Activated CD4-positive, alpha-beta T cell treated with anti-CD3 and anti-CD28 coated beads, Interleukin-2, Interleukin-4, amounts not matched to agents 100 ng/mL and 50 ng/mL, durations not matched to agents 16 hours and 8 hours (primary cell): ENCODE measurements at regions not wholly inside any gene's neighbourhood (a gene's known extent, or its start where the extent isn't known, plus 50 kb on each side); places are given as distances from the start of the nearest gene placed in this dataset.

Experiments used
- DNase-seq: peaks from one replicate; pipeline ENCODE4 v3.0.0-alpha.2; 2020; ENCODE audit warnings: low spot score

DNA sequence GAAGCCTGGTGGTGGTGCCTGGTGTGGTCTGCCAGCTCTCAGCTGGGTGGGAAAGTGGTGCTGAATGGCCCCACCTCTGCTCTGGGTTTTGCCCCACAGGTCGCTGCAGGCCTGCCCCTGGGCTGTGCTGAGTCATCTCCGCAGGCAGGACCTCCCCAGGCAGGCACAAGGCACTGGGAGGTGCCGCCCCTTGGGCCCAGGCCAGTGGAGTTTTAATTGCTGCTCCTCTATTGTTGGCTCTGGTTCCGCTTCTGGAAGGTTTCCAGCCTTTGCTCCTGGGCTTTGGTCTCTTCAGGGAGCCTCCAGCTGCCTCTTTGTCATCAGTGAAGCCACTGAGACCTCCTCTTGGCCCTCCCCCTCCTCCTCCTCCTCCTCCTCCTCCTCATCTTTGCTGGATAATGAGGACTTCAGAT is 180.3 kb upstream of the GRB10 start:
- no peak for DNase-seq

DNA sequence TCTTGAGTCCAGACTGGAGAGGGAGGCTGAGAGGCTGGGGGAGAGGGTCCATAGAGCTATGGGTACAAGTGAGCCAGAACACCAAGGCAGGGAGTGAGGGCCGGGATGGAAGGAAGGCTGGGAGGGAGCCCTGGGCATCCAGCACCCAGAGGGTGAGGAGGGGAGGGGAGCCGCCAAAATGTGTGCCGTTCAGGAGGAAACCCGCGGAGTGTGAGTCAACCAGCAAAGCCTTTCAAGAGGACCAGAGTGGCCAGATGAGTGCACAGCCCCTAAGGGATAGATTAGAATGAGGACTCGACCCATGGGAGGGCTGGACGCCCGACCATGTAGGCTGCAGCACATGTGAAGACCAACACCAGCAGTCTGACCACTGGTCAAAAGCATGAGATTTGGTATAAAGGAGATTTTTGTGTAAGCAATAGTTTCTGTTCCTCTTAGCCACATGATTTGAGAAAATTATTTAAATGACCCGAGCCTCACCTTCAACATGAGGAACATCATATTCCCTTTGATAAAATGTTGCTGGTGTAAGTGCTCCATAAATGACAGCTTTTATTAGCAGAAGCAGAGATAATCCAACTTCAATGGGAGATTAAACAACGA is 179.7 kb upstream of the GRB10 start:
- no peak for DNase-seq

DNA sequence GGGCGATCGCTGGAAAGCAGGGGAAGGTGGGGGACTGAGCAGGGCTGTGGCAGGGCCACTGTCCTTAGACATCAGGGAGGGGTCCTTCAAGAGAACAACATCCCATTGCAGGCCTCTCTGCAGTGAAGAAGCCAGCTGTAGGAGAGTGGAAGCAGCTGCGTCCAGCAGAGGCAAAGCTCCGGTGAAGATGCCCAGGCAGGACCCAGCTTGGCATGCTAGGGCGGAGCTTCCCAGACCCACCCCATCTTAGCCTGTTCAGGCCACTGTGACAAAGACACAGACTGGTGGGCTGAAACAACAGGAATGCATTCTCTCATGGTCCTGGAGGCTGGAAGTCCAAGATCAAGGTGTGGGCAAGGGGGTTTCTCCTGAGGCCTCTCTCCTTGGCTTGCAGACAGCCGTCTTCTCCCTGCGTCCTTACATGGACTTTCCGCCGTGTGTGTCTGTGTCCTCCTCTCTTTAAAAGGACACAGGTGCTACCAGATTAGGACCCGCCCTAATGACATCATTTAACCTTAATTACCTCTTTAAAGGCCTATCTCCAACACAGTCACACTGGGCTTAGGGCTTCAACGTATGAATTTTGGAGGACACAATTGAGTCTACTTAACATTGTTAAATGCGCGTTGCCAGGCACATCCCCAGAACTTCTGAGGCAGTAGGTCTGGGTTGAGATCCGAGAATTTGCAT is 178.1 kb upstream of the GRB10 start:
- DNase-seq: no peak

DNA sequence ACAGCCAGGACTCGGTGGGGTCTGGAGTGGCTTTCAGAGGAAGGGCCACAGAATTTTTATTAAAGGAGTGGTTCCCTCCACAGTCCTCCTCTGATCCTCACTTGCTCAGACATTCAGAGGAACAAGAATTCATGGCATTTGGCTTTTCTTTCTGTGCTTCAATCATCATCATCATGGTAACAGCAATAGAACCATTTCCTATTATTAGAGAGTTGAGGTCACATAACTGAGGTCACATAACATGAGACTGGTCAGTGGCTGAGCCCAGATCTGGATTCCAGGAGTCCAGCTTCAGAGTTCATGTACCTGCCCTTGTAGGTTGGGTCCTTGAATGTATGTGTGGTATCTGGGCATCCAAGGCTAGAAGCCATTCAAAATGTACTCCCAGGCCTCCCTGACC is 177.3 kb upstream of the GRB10 start:
- no peak for DNase-seq

DNA sequence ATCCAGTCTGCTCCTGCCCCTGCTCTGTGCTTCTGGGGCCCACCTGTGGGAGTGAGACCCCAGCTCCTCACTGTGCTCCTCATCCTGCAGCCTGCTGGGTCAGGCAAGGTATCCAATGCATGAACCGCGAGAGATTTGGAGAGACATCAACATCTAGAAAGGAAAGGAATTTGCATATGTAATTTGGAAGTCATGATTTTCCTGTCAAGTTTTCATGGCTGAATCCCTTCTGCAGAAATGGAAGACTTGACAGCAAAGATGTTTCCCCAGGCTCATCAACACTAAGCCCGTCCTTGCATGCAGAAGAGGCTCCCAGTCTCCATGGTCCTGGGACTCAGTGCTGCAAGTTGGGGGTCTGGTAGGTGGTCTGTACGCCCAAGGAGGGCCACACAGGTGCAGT is 176.9 kb upstream of the GRB10 start:
- no peak for DNase-seq

DNA sequence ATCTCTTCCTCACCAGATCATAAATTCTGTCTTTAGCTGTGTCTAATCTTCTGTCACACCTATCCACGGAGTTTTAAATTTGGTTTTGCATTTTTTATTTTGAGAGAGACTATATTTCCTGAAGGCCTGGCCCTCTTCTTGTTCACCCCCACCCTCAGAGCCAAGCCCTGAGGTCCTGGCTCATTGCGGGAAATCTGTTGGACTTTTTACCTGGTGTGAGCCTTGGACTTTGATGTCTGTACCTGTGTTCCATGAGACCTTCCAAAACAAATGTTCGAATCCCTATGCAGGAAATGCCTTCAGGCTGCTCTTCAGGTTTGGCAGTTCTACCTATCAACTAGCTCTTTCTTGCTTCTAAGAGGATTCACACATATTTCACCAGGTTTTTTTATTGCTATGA is 175.2 kb upstream of the GRB10 start:
- DNase-seq: no peak

DNA sequence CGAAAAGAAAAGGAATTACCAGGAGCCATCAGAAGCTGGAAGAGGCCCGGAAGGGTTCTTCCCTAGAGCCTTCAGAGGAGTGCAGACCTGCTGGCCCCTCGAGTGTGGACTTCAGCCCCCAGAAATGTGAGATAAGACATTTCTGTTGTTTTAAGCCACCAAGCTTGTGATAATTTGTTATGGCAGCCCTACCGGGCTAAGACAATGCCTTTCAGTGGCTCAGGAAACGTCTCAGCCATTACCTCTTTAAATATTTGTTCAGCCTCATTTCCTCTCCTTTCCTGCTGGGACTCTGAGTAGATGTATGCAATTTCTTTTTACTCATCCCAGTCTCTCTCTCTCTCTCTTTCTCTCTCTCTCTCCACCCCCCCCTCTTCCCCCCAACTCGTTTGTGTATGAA is 174.7 kb upstream of the GRB10 start:
- no peak for DNase-seq

DNA sequence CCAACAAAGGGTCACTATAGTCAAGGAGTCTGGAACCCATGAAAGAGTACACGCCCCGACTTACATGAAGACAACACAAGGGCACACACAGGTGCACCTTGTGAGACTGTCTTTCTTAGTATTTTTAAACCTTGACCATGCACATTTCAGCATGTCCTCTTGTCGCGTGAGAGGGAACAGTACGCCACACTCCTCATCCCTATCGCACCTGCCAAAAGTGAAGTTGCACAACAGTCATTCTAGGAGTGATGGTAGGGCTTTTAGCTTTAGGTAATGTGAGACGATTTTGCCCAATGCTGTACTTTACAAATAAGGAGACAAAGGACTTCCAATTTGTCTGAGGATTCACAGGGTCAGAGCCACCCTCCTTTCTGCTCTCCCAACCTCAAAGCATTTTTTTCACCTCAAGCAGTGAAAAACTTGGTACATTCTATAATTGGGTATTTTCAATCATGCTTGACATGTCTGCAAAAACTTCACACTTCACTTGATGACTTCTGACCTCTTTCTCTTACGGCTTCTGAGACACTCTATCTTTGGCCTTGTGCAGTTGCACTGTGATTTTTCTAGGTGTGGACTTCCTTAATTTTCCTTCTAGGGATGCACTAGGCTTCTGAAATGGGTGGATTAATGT is 173.9 kb upstream of the GRB10 start:
- DNase-seq: no peak

DNA sequence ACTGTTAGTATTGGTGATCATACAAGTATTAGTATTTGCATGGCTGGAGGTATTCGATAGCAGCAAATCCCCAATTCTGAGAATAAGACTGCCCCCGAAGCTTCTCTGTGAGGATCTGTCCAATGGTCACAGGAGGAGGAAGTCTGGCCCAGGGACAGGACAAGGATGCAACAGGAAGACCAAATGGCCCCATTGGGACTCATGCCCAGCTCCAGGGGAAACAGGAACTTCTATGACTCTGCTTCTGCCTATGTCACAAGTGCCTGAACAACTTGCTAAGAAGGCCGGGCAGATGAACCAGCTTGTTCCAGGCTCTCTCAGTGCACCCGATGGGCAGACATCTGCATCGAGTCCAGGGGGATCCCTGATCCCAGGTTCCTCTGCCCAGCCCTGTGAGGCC is 172.0 kb upstream of the GRB10 start:
- no peak for DNase-seq

DNA sequence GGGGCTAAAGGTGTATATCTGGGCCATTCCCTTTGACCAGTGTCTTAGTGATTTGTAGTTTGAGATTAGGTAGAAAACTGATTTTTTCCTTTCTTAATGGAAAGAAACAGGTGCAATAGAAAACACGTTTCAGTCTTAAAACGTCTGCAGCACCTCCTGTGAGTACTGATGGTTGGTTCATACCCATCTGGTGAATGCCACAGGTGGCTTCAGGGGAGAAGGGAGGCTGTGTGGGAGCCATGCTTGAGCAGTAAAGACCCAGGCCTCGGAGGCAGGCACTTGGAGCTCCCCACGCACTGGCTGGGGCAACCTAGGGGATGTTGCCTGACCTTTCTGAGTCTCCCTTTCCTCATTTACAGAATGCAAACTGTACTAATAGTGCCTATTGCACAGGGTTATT is 171.5 kb upstream of the GRB10 start:
- DNase-seq: no peak

DNA sequence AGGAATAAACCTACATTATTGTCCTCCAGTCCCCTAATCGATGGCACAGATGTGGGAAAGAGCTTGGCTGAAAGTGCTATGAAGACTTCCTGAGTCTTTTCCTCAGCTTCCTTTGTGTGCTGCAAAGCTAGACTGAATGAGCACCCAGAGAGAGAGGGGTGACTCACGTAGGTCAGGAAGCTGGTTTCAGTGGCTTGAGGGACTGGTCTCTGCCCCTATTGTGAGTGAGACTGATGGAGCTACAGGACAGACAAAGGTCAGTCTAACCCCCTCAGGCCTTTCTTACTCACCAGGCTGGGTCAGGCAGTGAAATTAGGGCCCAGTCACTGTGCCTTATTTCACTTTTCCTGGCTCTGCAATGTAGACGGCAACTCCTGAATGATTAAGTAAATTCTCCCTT is 171.1 kb upstream of the GRB10 start:
- DNase-seq: no peak

DNA sequence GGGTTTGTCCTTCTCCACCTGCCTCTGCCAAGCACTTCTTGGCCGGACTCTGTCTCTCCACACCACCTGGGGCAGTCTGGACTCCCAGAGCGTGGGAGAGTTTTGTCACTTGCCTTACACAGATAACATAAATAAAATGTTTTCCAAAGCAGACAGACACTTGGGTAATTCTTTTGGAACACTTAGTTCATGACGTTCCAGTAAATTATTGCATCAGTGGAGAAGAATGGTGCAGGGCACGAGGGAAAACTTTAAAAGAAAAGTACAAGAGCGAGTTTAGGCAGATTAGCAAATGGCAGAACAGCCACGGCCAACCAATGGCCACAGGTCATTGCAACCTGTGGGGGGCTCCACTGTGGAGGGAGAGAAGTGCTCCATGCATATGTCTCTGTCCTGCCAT is 170.6 kb upstream of the GRB10 start:
- no peak for DNase-seq

DNA sequence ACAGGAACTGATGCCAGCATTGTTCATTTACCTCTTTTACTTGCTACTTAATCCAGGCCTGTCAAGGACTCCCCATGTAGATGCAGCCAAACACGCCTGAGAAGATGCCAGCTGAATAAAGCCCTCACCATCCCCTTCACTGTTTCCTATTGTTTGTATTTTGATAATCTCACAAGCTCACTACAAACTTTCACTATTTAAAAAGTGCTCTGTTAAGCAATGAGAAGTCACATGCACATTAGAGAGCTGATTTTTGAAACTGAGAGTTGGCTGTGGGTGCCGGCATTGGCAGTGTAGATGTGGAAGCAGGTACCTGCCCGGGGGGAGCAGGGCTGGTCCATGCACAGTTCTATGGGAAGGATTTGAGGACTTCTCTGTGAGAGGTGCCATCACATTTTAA is 169.8 kb upstream of the GRB10 start:
- no peak for DNase-seq

DNA sequence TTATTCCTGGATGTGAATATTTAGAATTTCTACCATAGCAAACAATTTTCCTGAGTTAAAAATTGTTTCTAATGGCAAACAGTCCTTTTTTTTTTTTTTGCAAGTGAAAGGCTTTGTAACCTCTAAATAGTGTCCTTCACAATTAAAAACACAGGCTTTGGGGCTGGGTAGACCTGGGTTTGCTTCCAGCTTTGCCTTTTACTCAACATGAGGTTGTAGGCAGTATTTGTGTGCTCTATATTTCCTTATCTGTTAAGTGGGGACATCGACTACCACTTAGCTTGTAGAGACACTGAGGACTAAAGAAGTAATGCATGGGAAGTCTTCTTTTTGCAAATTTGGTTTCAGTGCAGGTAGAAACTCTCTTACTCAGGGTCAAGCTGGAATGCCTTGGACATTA is 169.4 kb upstream of the GRB10 start:
- no peak for DNase-seq

DNA sequence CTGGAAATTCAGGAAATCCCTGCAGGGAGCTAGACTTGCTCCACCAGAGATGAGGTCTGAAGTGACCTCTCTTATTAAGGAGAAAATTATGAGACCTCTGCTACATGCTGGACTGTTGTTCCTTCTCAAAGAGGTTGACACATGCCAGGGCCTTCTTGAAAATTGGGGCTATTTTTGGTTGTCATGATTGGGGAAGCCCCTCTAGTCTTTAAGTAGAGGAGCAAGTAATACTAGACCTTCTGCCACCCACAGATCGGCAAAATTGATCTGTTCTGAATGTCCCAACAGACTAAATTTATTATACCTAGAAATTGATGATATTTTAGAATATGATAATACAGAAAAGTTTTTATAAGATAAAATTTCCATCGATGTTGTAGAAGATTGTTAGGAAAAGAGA is 160.8 kb upstream of the GRB10 start:
- no peak for DNase-seq

DNA sequence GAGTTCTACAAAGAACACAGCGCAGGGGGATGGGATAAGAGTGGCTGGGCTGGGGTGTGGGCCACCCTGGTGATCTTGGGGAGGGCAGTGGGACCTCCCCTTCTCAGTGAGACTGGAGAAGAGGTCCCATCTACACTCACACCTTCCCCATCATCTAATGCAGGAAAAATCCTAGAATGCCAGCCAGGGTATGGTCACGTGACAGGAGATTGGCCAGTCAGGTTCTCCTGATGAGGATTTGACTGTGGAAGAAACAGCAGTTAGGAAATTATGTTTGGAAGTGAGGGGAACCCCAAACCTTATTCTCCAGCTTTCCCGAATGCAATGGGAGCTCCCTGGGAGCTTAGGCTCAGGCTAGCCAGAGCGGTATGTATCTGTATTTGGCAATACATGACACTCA is 158.8 kb upstream of the GRB10 start:
- DNase-seq: no peak

DNA sequence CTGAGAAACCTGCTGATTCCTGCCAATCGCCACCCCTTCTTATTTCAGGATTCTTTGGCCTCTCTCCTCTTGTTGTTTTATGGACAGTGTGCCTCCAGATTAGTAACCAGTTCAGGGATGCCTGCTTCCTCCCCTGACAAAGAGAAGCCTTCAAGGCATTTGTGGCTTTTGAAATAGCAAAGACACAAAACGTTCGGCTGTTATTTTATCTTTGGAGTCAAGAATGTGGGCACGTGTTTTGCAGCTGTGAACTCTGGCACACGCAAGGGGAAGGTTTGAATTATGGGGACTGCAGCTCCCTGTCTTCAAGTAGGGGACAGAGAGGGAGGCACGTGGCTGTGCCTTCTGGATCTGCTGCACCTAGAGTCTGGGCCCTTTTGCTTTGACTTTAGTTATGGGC is 157.9 kb upstream of the GRB10 start:
- DNase-seq: no peak

DNA sequence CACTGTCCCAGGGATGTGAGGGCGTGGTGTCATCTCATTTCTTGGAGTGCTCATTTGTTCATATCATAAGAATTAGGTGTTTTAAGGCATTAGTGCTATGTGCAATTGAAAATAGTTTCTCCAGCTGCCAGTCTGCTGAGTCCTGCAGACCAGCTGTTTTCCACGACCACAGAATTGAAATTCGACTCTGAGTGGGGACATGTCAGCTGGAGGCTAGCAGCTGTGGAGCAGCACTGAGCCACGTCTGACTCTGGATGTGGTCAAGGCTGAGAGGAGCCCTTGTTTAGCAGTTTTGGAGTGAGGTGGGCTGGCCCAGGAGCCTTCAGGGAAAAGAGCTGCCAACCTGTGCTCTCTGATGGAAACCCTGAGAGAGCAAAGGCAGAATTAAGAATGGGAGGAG is 156.3 kb upstream of the GRB10 start:
- DNase-seq: no peak

DNA sequence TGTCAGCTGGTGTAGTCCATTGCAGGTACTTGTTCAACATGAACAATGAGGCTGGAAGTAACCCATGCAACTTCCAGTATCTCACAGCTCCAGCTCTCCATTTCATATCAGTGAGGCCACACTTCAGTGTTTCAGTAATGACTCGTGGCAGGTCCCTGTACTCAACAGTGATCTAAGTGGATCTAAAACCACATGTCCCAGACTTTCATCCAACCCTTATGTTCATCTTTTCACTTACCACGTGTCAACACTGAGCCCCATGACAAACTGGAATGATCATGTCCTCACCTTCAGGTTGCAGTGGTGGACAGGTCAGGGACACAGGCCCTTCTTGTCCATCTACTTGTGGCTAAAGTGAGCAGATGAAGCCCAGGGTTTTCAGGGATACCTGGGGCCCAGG is 155.0 kb upstream of the GRB10 start:
- DNase-seq: no peak

DNA sequence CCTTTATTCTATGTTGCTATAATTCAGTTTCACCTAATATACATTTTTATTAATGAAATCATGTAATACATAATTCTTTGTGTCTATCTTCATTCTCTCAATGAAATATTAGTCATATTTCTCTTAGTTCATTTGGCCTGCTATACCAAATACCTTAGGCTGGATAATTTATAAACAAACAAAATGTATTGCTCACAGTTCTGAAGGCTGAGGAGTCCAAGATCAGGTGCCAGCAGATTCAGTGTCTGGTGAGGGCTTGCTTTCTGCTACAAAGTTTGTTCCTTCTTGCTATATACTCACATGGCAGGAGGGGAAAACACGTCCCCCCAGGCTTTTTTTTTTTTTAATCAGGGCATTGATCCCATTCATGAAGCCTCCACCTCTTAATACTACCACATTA is 143.4 kb upstream of the GRB10 start:
- no peak for DNase-seq

DNA sequence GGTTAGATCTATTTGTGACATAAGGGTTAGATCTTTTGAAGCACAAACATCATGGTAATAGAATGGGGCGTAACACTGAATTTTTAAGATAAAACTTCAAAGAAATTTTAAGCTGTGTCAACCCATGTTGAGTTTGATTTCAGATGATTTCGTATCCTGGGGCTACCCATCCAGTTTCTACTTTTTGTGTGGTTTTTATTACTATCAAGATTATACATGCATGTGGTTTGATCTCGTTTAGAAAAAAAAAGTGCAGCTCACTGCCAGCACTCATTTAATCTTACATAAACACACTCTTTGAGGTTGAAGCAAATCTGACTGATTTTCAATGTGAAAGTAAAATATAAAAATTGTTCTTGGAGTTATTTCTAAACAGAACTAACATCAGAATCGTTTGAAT is 140.8 kb upstream of the GRB10 start:
- no peak for DNase-seq

DNA sequence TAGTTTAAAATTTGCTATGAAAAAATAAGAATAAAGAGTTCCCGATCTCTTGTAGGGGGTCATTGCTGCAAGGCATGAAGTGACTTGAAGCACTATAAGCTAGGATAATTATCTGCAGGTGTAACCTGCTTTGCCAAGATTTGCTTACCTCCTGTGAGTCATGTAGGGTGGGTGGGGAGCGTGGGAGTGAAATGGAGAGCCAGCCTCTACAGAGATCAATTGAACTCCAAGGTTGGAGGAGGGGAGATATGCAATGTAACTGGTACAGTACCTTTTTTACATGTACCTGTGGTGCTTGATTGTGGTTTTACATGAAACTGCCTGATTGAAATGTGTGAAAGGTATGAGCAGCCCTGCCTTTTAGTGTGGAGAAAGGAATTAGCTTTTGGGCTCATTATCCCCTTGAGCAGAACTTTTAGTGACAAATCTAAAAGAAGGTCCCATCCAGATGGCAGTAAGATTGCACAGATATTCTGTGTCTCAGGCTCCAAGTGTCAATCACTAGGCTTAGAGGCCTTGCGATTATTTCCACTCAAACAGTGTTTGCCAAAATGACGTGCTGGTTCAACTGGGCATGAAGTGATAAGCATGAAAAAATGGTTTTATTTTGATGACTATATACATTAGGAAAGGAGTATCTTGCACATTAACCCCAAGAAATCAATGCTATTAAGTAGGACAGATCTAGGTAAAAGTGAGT is 138.6 kb upstream of the GRB10 start:
- DNase-seq: no peak

DNA sequence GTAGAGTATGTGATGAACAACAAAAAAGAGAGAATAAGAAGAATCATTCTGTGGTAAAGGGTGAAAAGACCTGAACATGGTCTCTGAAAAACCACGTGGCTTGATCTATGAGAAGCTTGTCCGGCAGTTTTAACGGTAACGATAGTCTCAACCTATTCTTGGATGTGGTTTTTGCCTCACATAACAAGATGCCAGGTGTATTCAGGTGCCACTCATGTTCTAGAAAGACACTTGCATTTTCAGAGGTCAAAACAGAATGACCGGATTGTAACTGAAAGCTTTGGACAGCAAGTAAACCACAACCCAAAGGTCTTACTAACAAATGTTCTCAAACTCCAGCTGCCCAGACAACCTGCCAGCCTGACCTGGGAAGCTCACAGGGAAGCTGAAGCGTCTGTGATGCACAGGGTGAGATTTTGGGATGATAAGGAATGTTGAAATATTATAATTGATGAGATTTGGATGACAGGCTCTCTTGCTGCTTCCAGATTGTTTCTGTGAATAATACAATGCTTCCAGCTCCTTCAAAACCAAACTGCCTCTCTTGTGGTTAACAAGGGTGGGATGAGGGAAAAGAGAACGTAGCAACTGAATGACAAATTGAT is 137.4 kb upstream of the GRB10 start:
- no peak for DNase-seq
